ENCODE measurements at regions not wholly inside any gene's neighbourhood (a gene's known extent, or its start where the extent isn't known, plus 50 kb on each side); places are given as distances from the start of the nearest gene placed in this dataset.

- H2BK15ac ChIP-seq (ENCODE audit: low read depth, low read length): no peak overlapping the region
- no peak overlapping the region for H3K4ac ChIP-seq (ENCODE audit: low read depth, low read length)
- H3K27me3 ChIP-seq (ENCODE audit: control insufficient read depth, insufficient read depth, low read length): peaks cover 2% of the 10 kb centered on the region; the same call in 1 of the 2 replicates
- WGBS, 2 experiments (ENCODE audit: extremely low coverage in 2 of 2, insufficient read length in 1 of 2): no CpG with 5 or more reads among the region's 6 CpGs
- no TSS peak for BruUV-seq (replicated peaks)
- H3K4me3 ChIP-seq (ENCODE audit: insufficient read depth, low read depth, low read length): no peak overlapping the region
- no peak overlapping the region for H3K18ac ChIP-seq (ENCODE audit: low read depth, low read length)
- POLR2A ChIA-PET (ENCODE audit: unreplicated experiment): no interaction called here
- no peak for ATAC-seq (ENCODE audit: low read depth)
- H2AK5ac ChIP-seq (ENCODE audit: low read depth, low read length): no peak overlapping the region
- dilution Hi-C loops (cut with HindIII; ENCODE audit: low sequenced_read_pairs, unreplicated experiment): no loop called here
- no peak overlapping the region for H3K27ac ChIP-seq (ENCODE audit: insufficient read depth, low read length)
- H4K8ac ChIP-seq (ENCODE audit: low read depth in 2 of 2, low read length in 2 of 2): no peak overlapping the region
- no peak overlapping the region for H2AK9ac ChIP-seq (replicated peaks; ENCODE audit: low read depth, low read length, poor library complexity)
- no peaks in the 10 kb centered on the region for H4K20me1 ChIP-seq (ENCODE audit: insufficient read depth, low read length)
- no peaks in the 10 kb centered on the region for H3K9me1 ChIP-seq (ENCODE audit: insufficient read depth, low read length)
- H3K36me3 ChIP-seq (ENCODE audit: control insufficient read depth, insufficient read depth, low read length): no peaks in the 10 kb centered on the region
- no peak for TF ChIP-seq CHD1 (IDR thresholded peaks at IDR 0.05; ENCODE audit: low read depth, low read length)
- TF ChIP-seq, protein P1, sequence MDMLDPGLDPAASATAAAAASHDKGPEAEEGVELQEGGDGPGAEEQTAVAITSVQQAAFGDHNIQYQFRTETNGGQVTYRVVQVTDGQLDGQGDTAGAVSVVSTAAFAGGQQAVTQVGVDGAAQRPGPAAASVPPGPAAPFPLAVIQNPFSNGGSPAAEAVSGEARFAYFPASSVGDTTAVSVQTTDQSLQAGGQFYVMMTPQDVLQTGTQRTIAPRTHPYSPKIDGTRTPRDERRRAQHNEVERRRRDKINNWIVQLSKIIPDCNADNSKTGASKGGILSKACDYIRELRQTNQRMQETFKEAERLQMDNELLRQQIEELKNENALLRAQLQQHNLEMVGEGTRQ (IDR thresholded peaks at IDR 0.05; ENCODE audit: low read depth, low read length): no peak
- no peak for TF ChIP-seq CTCF (conservative IDR thresholded peaks at IDR 0.05; ENCODE audit: low read depth, low read length)
- no peak for TF ChIP-seq NFE2L2 (IDR thresholded peaks at IDR 0.05; ENCODE audit: low read depth, low read length)
- TF ChIP-seq MAZ (IDR thresholded peaks at IDR 0.05; ENCODE audit: borderline replicate concordance, low read depth, low read length): no peak
- TF ChIP-seq ELK1 (IDR thresholded peaks at IDR 0.05; ENCODE audit: borderline replicate concordance, low read depth, low read length): no peak
- no peak for TF ChIP-seq RFX5 (IDR thresholded peaks at IDR 0.05; ENCODE audit: low read depth, low read length)
- TF ChIP-seq RAD21 (IDR thresholded peaks at IDR 0.05; ENCODE audit: low read length): no peak
- no peak overlapping the region for H3K9ac ChIP-seq (ENCODE audit: low read depth, low read length)
- CTCF ChIA-PET: no interaction called here
- no peak overlapping the region for H2BK120ac ChIP-seq (ENCODE audit: low read depth, low read length)
- no peak overlapping the region for H3K56ac ChIP-seq (ENCODE audit: extremely low read depth, insufficient read depth, low read length)
- no peaks in the 10 kb centered on the region for H3K4me1 ChIP-seq (ENCODE audit: control insufficient read depth, insufficient read depth, low read length)
- DNase-seq: no peak
- no peaks in the 10 kb centered on the region for H3K79me1 ChIP-seq (ENCODE audit: low read depth in 1 of 2, low read length in 2 of 2)
- H3K23ac ChIP-seq (ENCODE audit: low read depth, low read length): no peak overlapping the region
- H4K5ac ChIP-seq (ENCODE audit: low read depth, low read length): no peak overlapping the region
- no peak overlapping the region for H2BK5ac ChIP-seq (ENCODE audit: low read depth, low read length, poor library complexity, severe bottlenecking)
- H3K9me3 ChIP-seq (ENCODE audit: control insufficient read depth, insufficient read depth, low read length): no peaks in the 10 kb centered on the region
- no peak overlapping the region for H3K4me2 ChIP-seq (ENCODE audit: low read depth, low read length)
- intact Hi-C loops (cut with micrococcal nuclease): no loop called here
- no peak overlapping the region for H2BK20ac ChIP-seq (ENCODE audit: low read depth, low read length)
- H2AFZ ChIP-seq (replicated peaks; ENCODE audit: low read length, poor library complexity): no peak overlapping the region
- H3K14ac ChIP-seq (replicated peaks; ENCODE audit: low read depth, low read length): no peak overlapping the region
- in situ Hi-C loops (cut with MboI; ENCODE audit: low sequenced_read_pairs): no loop called here
- no peak overlapping the region for H4K91ac ChIP-seq (ENCODE audit: insufficient read depth, low read depth, low read length)
Observed at GRCh38 chr7:136033413-136034031, 56.4 kb upstream of the MTPN start.
